ENCODE measurements at regions not wholly inside any gene's neighbourhood (a gene's known extent, or its start where the extent isn't known, plus 50 kb on each side); places are given as distances from the start of the nearest gene placed in this dataset.

DNA sequence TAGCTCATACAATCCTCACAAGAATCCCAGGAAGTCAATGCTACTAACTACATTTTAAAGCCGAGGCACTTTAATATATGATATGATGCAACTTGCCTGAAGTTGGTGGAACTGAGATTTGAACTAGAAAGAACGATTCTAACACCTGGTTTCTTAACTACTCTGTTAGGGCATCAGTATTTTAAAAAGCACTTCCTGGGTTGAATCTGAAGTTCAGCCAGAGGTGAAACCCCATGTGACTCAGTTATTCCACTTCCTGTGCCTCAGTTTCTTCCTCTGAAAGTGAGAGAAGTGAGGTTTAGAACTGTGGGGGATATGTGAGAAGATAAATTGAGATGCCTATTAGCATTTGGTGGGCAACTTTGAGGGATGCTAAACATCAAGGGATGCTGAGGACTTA is 129.4 kb upstream of the ANKFN1 start:
- TF ChIP-seq, protein P1, sequence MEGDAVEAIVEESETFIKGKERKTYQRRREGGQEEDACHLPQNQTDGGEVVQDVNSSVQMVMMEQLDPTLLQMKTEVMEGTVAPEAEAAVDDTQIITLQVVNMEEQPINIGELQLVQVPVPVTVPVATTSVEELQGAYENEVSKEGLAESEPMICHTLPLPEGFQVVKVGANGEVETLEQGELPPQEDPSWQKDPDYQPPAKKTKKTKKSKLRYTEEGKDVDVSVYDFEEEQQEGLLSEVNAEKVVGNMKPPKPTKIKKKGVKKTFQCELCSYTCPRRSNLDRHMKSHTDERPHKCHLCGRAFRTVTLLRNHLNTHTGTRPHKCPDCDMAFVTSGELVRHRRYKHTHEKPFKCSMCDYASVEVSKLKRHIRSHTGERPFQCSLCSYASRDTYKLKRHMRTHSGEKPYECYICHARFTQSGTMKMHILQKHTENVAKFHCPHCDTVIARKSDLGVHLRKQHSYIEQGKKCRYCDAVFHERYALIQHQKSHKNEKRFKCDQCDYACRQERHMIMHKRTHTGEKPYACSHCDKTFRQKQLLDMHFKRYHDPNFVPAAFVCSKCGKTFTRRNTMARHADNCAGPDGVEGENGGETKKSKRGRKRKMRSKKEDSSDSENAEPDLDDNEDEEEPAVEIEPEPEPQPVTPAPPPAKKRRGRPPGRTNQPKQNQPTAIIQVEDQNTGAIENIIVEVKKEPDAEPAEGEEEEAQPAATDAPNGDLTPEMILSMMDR (IDR thresholded peaks at IDR 0.05; ENCODE audit: insufficient read depth, missing control alignments), result no peak
- FAIRE-seq, result no peak
- no peak for DNase-seq (ENCODE audit: insufficient read length, low spot score)

DNA sequence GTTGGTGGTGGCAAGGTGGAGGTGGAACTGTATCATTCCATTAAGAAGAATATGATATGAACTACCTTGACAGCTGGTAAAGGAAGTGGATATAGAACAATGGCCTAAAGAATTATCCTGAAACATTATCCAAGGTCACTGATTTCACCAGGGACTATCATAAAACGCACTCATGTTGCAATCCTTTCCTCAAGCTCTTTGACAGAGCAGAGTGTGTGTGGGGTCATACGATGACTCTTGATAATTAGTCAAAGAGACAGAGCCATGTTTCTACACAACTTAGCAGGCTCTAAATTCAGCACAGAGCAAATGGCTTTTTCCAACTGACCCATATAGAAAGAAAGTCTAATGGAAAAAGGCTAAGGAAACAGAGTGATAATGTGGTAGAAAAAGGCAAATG is 126.4 kb upstream of the ANKFN1 start:
- no peak for DNase-seq (ENCODE audit: insufficient read length, low spot score)
- FAIRE-seq, result no peak
- TF ChIP-seq, protein P1 (IDR thresholded peaks at IDR 0.05; ENCODE audit: insufficient read depth, missing control alignments), result no peak

DNA sequence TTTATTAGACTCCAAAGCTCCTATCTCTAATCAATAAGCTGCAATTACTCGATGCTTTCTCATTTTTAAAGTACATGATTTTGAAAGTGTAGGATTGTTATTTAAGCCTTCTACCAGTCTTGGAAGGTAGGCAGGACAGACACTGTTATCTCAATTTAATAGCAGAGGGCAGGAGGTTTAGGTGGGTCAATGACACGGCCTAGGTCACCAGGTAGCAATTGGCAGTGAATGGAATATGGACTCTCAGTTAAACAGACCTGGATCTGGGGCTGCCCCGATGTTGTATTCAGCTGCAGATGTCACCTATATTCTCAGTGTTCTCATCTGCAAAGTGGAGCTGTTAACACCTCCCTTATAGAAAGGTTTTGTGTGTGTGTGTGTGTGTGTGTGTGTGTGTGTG is 124.4 kb upstream of the ANKFN1 start:
- TF ChIP-seq, protein P1 (IDR thresholded peaks at IDR 0.05; ENCODE audit: insufficient read depth, missing control alignments), result no peak
- DNase-seq (ENCODE audit: insufficient read length, low spot score), result no peak
- no peak for FAIRE-seq

DNA sequence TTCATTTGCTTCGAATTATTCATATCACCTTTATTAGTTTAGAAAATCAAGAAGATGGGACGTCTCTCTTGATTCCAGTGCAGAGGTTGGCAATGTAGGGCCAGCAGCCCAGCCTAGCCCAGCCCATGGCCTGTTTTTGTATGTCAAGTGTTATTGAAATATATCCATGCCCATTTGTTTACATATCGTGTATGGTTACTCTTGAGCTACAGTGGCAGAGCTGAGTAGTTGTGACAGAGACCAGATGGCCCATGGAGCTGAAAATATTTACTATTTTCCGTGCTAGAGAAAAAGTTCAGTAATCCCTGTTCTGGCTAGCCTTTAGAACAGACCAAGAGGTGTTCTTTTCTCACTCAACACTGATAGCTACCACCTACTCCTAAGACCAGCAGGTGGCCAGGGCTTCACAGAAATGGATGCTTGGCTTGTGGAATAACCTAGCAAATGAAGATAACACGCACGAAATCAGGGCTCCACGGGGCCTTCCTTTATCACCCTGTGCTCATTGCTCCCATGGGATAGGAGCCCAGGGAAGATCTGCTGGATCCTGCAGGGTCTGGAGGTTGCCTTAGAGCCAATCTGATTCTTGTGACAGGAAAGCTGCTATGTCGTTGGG is 123.2 kb upstream of the ANKFN1 start:
- DNase-seq (ENCODE audit: insufficient read length, low spot score) (no peak), FAIRE-seq (no peak)
- TF ChIP-seq, protein P1 (IDR thresholded peaks at IDR 0.05; ENCODE audit: insufficient read depth, missing control alignments), result no peak

DNA sequence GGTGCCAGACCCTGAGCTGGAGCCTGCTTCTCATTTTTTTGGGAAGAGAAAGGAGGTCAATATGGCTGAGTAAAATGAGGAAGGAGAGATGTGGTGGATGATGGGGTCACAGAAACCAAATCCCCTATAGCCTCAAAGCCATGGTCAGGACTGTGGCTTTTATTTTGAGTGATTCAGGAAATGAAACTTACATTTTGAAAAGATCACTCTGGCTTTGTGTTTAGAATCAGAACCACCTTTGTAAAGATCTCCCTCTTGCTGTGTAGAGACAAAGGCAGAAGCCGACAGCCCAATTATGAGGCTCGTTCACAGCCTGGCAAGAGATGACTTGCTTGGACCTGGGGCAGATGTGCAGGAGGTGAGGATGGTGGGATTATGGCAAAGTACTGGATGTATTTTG is 121.6 kb upstream of the ANKFN1 start:
- TF ChIP-seq, protein P1 (IDR thresholded peaks at IDR 0.05; ENCODE audit: insufficient read depth, missing control alignments), result no peak
- DNase-seq (ENCODE audit: insufficient read length, low spot score) (no peak), FAIRE-seq (no peak)

DNA sequence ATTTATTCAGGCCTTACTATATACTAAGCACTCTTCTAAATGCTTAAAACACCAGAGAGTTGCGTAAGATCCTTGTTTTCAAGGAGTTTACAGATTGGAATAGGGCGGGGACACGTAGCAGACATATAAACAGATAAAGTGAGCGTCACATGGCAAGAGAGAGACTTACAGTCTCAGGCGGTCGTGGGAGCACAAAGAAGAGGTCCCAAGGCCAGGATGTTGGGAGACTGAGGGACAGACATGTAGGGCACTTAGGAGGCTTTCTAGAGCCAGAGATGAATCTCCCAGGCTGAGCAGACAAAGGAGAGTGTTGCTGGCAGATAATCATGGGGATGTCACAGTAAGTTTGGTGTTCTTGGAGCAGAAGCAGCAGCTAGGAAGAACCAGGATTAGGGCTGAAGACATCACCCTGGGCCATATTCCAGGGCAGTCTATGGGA is 119.1 kb upstream of the ANKFN1 start:
- TF ChIP-seq, protein P1 (IDR thresholded peaks at IDR 0.05; ENCODE audit: insufficient read depth, missing control alignments), result no peak
- DNase-seq (ENCODE audit: insufficient read length, low spot score), result no peak
- no peak for FAIRE-seq

DNA sequence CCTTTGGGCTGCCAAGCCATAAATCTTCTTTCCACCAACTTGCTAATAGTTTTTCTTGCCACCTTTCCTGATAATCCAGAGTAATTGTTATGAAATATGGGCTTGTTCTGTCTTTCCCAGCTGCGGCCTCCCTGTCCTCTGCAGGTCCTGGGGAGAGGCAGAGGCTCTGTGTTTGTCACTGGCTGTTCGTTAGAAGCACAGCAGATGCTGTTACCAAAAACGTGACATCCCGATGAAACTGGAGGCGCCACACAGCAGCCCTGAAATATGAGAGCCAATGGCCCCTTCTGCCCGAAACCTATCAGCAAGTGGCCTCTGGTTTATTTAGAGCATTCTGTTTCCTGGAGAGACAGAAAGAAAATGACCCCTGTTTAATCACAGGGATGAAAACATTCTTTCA is 115.1 kb upstream of the ANKFN1 start:
- DNase-seq (ENCODE audit: insufficient read length, low spot score) (no peak), FAIRE-seq (no peak)
- TF ChIP-seq, protein P1 (IDR thresholded peaks at IDR 0.05; ENCODE audit: insufficient read depth, missing control alignments), result no peak

Measured in D721Med (cell line).